GM20431 (cell line): ENCODE measurements at regions not wholly inside any gene's neighbourhood (a gene's known extent, or its start where the extent isn't known, plus 50 kb on each side); places are given as distances from the start of the nearest gene placed in this dataset.

Source experiments
- in situ Hi-C: fragments of 300-500 bp; cut with MseI, MboI; formaldehyde crosslinking; loops from one replicate; pipeline ENCODE4 v1.15.0; 2020; ENCODE audit warnings: low sequenced_read_pairs; ENCODE audit not compliant: unreplicated experiment

GRCh38 chr16:9399573-9399972 is 308.1 kb downstream of the HAPSTR1 start:
- in situ Hi-C loops, result no loop called here

- in situ Hi-C loops, result no loop called here
Measured at GRCh38 chr16:9401173-9401572, 309.7 kb downstream of the HAPSTR1 start.

DNA sequence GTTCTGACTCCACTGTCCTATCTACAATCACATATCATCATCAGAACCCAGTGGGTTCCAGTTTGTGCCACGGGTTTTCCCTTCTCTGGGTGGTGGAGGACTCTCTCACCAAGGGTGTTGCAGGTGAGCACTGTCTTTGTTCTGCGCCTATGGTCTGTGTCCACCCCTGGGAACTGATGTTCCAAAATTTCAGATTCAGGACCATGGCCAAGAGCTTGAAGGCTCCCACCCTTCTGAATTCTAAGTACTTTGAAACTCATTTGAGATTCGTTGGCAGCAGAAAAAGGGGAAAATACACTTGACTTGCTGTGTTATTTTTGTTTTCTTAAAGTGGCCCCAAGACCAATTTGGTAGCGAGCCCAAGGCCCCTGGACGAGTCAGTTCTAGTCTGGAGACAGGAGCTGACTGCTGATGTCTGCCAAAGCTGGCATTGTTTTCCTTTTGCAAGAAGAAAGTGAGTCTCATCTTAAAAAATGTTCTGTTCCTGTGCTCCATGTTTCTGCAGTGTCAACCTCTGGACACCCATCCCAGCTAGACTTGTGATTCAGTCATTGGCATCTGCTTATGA is 310.9 kb downstream of the HAPSTR1 start:
- in situ Hi-C loops, result no loop called here

GRCh38 chr16:9404811-9405210 is 313.4 kb downstream of the HAPSTR1 start:
- in situ Hi-C loops, result no loop called here

DNA sequence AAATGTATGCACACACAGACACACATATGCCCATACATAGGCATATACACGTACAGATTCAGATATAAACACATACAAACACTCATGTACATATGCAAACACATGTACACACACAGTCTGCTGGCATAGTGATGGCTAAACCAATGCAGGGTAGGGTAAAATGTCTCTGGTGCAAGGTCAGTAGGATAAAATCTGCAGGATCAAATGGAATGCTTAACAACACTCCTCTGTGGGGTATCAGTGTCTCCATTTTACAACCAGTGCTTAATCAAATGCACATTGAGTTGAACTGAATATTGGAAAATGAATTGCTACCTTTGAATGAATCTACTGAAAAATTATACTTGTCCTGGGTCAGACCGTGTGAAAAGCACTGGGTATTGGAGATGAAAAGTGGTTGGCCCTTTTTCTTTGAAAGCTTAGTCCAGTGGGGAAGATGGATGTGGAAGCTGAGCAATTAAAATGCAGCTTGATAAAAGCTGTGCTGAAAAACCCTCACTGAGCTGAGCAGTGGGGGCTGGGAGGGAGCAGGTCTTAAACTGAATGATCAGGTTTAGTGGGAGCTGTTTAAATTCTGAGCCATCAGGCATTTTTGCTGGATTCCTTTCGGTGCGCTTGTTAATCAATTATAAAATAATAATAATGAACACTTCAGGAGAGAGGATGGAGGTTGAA is 314.7 kb downstream of the HAPSTR1 start:
- in situ Hi-C loops, result no loop called here

GRCh38 chr16:9407206-9407758 is 315.8 kb downstream of the HAPSTR1 start:
- in situ Hi-C loops, result no loop called here

DNA sequence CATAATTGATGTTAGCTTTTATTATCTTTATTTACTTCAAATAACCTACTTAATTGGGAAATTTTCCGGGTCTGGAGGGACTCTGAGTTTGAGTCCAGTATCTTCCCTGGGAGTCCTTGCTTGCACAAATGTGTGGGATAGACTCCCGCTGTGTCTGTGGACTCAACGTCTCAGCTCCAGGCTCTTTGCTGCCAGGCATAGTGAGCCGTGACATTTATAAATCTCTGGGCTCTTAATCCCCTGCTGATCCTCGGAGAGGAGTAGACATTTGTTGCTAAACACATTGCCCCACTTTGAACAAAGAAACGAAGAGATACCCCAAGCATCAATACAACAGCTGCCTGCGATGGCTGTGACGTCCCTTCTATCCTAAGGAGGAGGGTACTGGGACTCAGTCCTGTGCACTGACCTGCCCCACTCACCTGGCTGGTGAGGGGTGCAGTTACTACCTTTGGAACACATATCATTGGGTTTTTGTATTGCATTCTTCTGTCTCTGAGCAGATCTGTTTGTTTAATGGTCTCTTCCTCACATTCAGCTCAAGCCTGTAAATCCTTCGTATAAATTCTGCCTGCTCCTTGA is 316.9 kb downstream of the HAPSTR1 start:
- in situ Hi-C loops, result no loop called here

GRCh38 chr16:9409560-9410493 is 318.4 kb downstream of the HAPSTR1 start:
- in situ Hi-C loops, result no loop called here

DNA sequence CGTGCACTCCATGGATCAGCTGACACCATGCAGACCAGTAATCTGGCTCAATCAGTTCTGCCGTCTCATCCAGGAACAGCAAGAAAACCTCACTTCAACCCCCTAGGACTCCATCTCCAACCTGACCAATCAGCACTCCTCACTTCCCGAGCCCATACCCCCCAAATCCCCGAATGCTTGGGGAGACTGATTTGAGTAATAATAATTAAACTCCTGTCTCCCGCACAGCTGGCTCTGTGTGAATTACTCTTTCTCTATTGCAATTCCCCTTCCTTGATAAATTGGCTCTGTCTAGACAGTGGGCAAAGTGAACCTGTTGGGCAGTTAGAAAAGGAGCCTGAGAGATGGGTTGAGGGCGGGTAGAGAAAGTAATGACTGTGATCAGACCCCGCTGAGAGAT is 320.0 kb downstream of the HAPSTR1 start:
- in situ Hi-C loops, result no loop called here

GRCh38 chr16:9412031-9412914 is 320.8 kb downstream of the HAPSTR1 start:
- in situ Hi-C loops, result no loop called here

- in situ Hi-C loops, result no loop called here
Measured at GRCh38 chr16:9412915-9413264, 321.4 kb downstream of the HAPSTR1 start.

GRCh38 chr16:9415545-9415944 is 324.1 kb downstream of the HAPSTR1 start:
- in situ Hi-C loops, result no loop called here

DNA sequence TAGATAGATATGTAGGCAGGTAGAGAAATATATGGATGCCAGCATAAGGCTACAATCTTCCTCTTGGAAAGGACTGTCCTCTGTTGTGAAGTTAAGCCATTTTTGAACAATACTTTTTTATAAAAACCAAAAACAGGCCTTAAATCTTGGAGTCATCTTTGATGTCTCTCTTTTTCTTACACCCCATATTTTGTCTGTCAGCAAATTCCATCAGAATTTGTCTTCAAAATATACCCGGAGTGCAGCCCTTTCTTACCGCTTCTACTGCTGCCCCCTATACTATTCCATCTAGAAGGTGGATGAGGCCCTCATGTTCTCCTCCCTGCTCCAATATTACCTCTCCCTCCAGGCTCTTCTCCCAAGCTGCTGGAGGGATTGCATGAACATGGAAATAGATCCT is 326.5 kb downstream of the HAPSTR1 start:
- in situ Hi-C loops, result no loop called here

DNA sequence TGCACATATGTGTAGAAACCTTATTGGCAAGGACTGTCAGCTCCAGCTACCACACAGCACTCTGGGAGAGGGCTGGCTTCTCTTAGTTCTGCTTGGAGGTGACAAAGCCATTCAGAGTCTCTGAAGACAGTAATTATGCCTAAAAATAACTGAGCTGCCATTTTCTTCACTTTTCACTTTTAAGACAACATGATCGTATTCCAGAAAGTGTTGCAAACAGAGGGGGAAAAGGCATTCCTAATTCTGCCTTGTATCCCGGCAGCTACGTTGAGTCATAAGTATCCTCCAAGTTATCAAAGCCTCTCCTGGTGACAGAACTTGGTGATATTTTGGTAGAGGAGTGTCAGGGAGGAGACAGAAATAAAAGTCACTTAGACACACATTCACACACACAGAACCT is 327.7 kb downstream of the HAPSTR1 start:
- in situ Hi-C loops, result no loop called here

DNA sequence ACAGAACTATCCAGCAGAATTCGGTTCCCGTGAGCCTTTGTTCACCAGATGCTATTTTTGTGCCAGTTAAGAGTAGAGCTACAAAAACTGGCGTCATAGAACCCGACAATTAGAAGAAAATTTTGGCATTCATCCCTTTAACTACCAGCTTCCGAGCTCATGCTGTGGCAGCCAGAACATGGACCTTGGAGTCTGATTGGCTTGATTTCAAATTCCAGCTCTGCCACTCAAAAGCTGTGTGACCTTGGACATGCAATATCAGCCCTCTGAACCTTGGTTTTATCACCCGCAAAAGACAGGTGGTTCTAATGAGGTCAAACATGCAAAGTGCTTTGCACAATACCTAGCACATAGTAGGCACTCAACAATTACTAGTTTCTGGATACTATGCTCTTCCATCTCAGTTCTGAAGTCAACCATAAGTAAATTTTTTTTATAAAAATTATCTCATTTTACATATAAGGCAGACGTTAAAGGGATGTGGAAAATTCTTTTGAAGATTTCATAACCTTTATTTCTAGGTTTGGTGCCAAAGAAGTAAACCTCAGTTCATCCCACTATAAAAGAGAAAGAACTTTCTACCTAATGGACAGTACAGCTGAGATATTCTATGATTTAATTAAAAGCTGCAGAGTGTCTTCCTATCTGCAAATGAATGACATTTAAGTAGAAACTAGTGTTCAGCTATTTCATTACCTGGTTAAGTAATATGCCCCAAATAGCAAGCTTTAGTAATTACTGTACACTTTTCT is 331.5 kb downstream of the HAPSTR1 start:
- in situ Hi-C loops, result no loop called here

- in situ Hi-C loops, result no loop called here
Measured at GRCh38 chr16:9425236-9425635, 333.8 kb downstream of the HAPSTR1 start.

GRCh38 chr16:9428355-9429005 is 337.0 kb downstream of the HAPSTR1 start:
- in situ Hi-C loops, result no loop called here

GRCh38 chr16:9429646-9430330 is 338.3 kb downstream of the HAPSTR1 start:
- in situ Hi-C loops, result no loop called here
